Globus pallidus (tissue), 1 donor: ENCODE measurements at regions not wholly inside any gene's neighbourhood (a gene's known extent, or its start where the extent isn't known, plus 50 kb on each side); places are given as distances from the start of the nearest gene placed in this dataset.
"Not testable (repeated sequence)": the region's sequence is repeated elsewhere in the genome, so short reads cannot be mapped to it uniquely, and the experiment has no call there.

Experiments
- DNase-seq: peaks from one replicate; pipeline ENCODE4 v3.0.0-alpha.2; 2015; ENCODE audit warnings: low spot score

- not testable (repeated sequence) for DNase-seq
Measured at GRCh38 chr4:81668328-81668727, 196.6 kb upstream of the RASGEF1B start.

- no peak for DNase-seq
Measured at GRCh38 chr4:81667539-81667938, 195.8 kb upstream of the RASGEF1B start.

GRCh38 chr4:81666491-81666890 is 194.8 kb upstream of the RASGEF1B start:
- no peak for DNase-seq

- DNase-seq: no peak
Measured at GRCh38 chr4:81665649-81666048, 193.9 kb upstream of the RASGEF1B start.

GRCh38 chr4:81665045-81665444 is 193.3 kb upstream of the RASGEF1B start:
- DNase-seq: no peak

GRCh38 chr4:81664079-81664478 is 192.4 kb upstream of the RASGEF1B start:
- DNase-seq: no peak

GRCh38 chr4:81663368-81663767 is 191.7 kb upstream of the RASGEF1B start:
- DNase-seq: no peak

- DNase-seq: no peak
Measured at GRCh38 chr4:81659051-81659450, 187.3 kb upstream of the RASGEF1B start.

- no peak for DNase-seq
Measured at GRCh38 chr4:81652069-81652478, 180.4 kb upstream of the RASGEF1B start.

GRCh38 chr4:81651243-81651899 is 179.7 kb upstream of the RASGEF1B start:
- DNase-seq: no peak

GRCh38 chr4:81650606-81651242 is 179.0 kb upstream of the RASGEF1B start:
- DNase-seq: no peak

GRCh38 chr4:81648576-81649275 is 177.0 kb upstream of the RASGEF1B start:
- DNase-seq: no peak

- no peak for DNase-seq
Measured at GRCh38 chr4:81647388-81647787, 175.7 kb upstream of the RASGEF1B start.

- no peak for DNase-seq
Measured at GRCh38 chr4:81642543-81642942, 170.8 kb upstream of the RASGEF1B start.

- DNase-seq: no peak
Measured at GRCh38 chr4:81639248-81639647, 167.5 kb upstream of the RASGEF1B start.

- no peak for DNase-seq
Measured at GRCh38 chr4:81638698-81639097, 167.0 kb upstream of the RASGEF1B start.

GRCh38 chr4:81635739-81636138 is 164.0 kb upstream of the RASGEF1B start:
- DNase-seq: peak; percentile 47

GRCh38 chr4:81634766-81635549 is 163.3 kb upstream of the RASGEF1B start:
- no peak for DNase-seq

- DNase-seq: no peak
Measured at GRCh38 chr4:81634165-81634564, 162.5 kb upstream of the RASGEF1B start.

GRCh38 chr4:81632581-81633299 is 161.0 kb upstream of the RASGEF1B start:
- DNase-seq: no peak

- DNase-seq: peak; percentile 33
Measured at GRCh38 chr4:81631958-81632441, 160.3 kb upstream of the RASGEF1B start.

GRCh38 chr4:81629366-81629765 is 157.7 kb upstream of the RASGEF1B start:
- no peak for DNase-seq
